ENCODE measurements at regions not wholly inside any gene's neighbourhood (a gene's known extent, or its start where the extent isn't known, plus 50 kb on each side); places are given as distances from the start of the nearest gene placed in this dataset.

DNA sequence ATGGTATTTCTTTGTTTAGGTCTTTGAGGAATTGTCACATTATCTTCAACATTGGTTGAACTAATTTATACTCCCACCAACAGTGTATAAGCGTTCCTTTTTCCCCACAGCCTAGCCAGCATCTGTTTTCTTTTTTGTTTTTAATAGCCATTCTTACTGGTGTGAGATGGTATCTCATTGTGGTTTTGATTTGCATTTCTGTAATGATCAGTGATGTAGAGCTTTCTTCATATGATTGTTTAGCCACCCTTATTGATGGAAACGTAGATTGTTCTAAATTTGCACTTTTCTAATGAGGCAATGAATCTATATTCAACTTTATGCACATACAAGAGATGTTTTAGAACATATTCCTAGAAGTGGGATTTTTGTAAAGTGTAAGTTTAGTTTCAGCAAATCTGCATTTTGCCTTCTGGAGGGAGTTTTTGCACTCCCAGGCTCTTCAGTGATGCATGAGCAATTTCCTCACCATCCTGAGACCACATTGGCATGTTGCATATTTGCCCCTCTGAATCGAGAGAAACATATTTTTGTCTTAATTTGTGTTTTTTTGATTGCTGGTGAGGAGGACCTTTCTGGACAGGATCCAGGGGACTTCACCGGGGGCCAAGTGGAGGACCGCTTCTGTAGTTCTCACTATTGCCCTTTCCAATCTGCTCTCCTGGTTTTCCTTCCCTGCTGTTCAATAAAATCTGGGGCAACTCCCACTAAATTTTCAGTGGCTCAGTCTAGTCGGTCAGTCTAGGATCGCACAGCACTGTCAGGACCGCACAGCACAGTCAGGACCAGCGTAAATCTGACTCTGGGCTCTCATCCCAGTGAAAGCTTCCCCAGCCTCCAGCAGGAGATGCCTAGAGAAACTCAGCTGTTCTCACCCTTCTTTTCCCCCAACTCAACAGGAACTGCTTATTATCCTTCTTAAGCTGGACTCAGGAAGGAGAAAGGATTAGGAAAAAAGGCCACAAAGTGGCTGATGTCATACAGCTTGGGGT, 157.0 kb downstream of the PTPN20 start:
- Histone ChIP-seq H3K27ac (ENCODE audit: low read length) (no peak overlapping the region), H3K9me3 (ENCODE audit: low read length) (no peaks in the 10 kb centered on the region), H2AFZ (ENCODE audit: low read depth, low read length) (no peak overlapping the region), H3K4me2 (ENCODE audit: low read length) (no peak overlapping the region), H3K9ac (ENCODE audit: low read length) (no peak overlapping the region), H3K27me3 (ENCODE audit: insufficient read depth, low read depth, low read length) (no peaks in the 10 kb centered on the region), H3K79me2 (replicated peaks; ENCODE audit: insufficient read depth, low read length) (no peaks in the 10 kb centered on the region), H3K9me2 (ENCODE audit: insufficient read depth, low read length) (no peaks in the 10 kb centered on the region), H3K36me3 (ENCODE audit: insufficient read depth, low read length) (no peaks in the 10 kb centered on the region), H3F3A (ENCODE audit: insufficient read depth, low read length, poor library complexity, severe bottlenecking) (no peaks in the 10 kb centered on the region), H3K4me3 (ENCODE audit: low read length) (no peak overlapping the region), H4K20me1 (ENCODE audit: insufficient read depth) (no peaks in the 10 kb centered on the region)
- no peak for TF ChIP-seq POLR2AphosphoS5 (IDR thresholded peaks at IDR 0.05)
- TF ChIP-seq EZH2 (IDR thresholded peaks at IDR 0.05; ENCODE audit: borderline replicate concordance, insufficient read depth, low read length, poor library complexity, severe bottlenecking) = no peak
- no peak for TF ChIP-seq SMC3 (conservative IDR thresholded peaks at IDR 0.05; ENCODE audit: poor library complexity)

- Histone ChIP-seq H3K79me2 (replicated peaks; ENCODE audit: insufficient read depth, low read length) (no peaks in the 10 kb centered on the region), H3K9ac (ENCODE audit: low read length) (no peak overlapping the region), H3K9me3 (ENCODE audit: low read length) (no peaks in the 10 kb centered on the region), H2AFZ (ENCODE audit: low read depth, low read length) (no peak overlapping the region), H3K27ac (ENCODE audit: low read length) (no peak overlapping the region), H3F3A (ENCODE audit: insufficient read depth, low read length, poor library complexity, severe bottlenecking) (no peaks in the 10 kb centered on the region), H3K4me2 (ENCODE audit: low read length) (no peak overlapping the region), H3K36me3 (ENCODE audit: insufficient read depth, low read length) (no peaks in the 10 kb centered on the region), H3K27me3 (ENCODE audit: insufficient read depth, low read depth, low read length) (no peaks in the 10 kb centered on the region), H3K4me3 (ENCODE audit: low read length) (no peak overlapping the region), H3K9me2 (ENCODE audit: insufficient read depth, low read length) (no peaks in the 10 kb centered on the region), H4K20me1 (ENCODE audit: insufficient read depth) (no peaks in the 10 kb centered on the region)
- no peak for TF ChIP-seq EP300 (conservative IDR thresholded peaks at IDR 0.05; ENCODE audit: poor library complexity, severe bottlenecking)
- TF ChIP-seq RAD21 (conservative IDR thresholded peaks at IDR 0.05) = no peak
- no peak for TF ChIP-seq CTCF (IDR thresholded peaks at IDR 0.05; ENCODE audit: poor library complexity, severe bottlenecking)
- TF ChIP-seq POLR2AphosphoS5 (IDR thresholded peaks at IDR 0.05) = no peak
- TF ChIP-seq TAF1 (IDR thresholded peaks at IDR 0.05; ENCODE audit: low read depth) = no peak
- TF ChIP-seq MXI1 (conservative IDR thresholded peaks at IDR 0.05; ENCODE audit: poor library complexity, severe bottlenecking) = no peak
- TF ChIP-seq SMC3 (conservative IDR thresholded peaks at IDR 0.05; ENCODE audit: poor library complexity) = no peak
- no peak for TF ChIP-seq EZH2 (IDR thresholded peaks at IDR 0.05; ENCODE audit: borderline replicate concordance, insufficient read depth, low read length, poor library complexity, severe bottlenecking)
- no peak for TF ChIP-seq REST (IDR thresholded peaks at IDR 0.05; ENCODE audit: borderline replicate concordance)
These were observed 159.3 kb downstream of the PTPN20 start for GRCh38 chr10:47070541-47070940.

All from neural cell (in vitro differentiated cells).